GM19023 (cell line): ENCODE measurements at regions not wholly inside any gene's neighbourhood (a gene's known extent, or its start where the extent isn't known, plus 50 kb on each side); places are given as distances from the start of the nearest gene placed in this dataset.

Experiments
- ATAC-seq: cut with Tn5 transposase; IDR thresholded peaks from one replicate; pipeline ENCODE4 v1.9.1; 2021; ENCODE audit warnings: mild to moderate bottlenecking, moderate library complexity; ENCODE audit not compliant: unreplicated experiment

DNA sequence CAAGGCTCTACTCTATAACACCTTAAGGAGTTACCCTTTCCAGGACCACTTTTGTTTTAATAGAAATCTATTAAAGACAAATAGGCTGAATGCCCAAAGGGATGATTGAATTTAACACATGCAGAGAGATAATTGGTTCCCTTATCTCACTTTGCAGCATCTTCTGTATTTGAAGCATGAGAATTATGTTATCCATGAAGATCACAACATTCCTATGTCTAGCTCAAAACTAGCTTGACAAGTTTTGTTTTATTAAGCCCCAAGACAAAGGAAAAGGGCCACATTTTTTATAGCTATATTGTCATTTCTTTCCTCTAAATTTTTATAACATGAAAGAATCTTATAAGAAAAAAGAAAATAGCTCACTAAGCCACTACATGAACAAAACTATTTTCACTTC lies 57.9 kb upstream of the FTMT start:
- ATAC-seq: no peak

GRCh38 chr5:121795511-121795910 lies 56.2 kb upstream of the FTMT start:
- ATAC-seq: no peak

DNA sequence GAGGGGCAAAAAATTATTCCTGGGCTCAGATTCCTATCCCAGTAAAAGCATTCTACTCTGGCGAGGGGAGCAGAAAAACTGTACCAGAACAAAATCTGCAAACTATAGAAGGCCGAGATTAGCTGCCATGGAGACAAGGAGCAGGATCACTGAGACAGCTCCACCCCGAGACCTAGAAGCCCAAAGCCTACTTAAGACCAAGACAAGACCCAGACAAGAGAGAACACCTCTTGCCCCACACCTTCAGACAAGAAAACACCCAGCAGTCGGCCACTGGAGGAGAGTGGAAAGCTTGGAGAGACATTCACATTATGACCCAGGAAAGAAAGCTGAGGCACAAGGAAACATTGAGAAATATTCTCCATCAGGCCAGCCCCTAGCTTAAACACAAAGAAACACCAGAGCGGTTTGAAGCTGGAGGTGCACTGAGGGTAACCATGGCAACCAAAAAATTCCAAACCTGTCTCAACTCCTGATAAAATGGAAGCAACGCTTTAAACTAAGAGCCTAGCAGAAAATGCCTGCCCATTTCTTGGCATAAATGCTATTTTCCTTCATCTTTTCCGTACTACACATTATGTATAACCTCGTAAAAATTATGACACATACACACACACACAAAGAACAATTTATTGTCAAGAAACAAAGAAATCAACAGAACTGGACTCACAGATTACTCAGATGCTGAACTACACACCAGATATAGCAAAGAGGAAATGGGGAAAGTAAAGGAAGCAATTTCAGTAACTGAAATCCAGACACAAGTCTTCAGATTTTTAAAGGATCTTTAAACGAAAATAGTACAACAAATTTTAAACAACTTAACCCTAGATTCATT lies 53.8 kb upstream of the FTMT start:
- no peak for ATAC-seq
